ENCODE measurements at regions not wholly inside any gene's neighbourhood (a gene's known extent, or its start where the extent isn't known, plus 50 kb on each side); places are given as distances from the start of the nearest gene placed in this dataset.
A peak's percentile ranks its signal among the peaks of the same experiment; 100 is the strongest.
"Not testable (repeated sequence)": the region's sequence is repeated elsewhere in the genome, so short reads cannot be mapped to it uniquely, and the experiment has no call there.

GRCh38 chr4:118447397-118447796 lies 94.6 kb upstream of the PRSS12 start:
- H3K4me1 ChIP-seq; H3K36me3 ChIP-seq; intact Hi-C loops (cut with DNase I); ATAC-seq; DNase-seq; H3K27me3 ChIP-seq; H3K27ac ChIP-seq; H3K4me3 ChIP-seq; H3K9me3 ChIP-seq: not testable (repeated sequence)

GRCh38 chr4:118454857-118455256 lies 102.1 kb upstream of the PRSS12 start:
- H3K4me1 ChIP-seq; H3K9me3 ChIP-seq; intact Hi-C loops (cut with DNase I); DNase-seq; H3K27ac ChIP-seq; H3K36me3 ChIP-seq; H3K27me3 ChIP-seq; H3K4me3 ChIP-seq: not testable (repeated sequence)
- ATAC-seq, result peak; percentile 71

DNA sequence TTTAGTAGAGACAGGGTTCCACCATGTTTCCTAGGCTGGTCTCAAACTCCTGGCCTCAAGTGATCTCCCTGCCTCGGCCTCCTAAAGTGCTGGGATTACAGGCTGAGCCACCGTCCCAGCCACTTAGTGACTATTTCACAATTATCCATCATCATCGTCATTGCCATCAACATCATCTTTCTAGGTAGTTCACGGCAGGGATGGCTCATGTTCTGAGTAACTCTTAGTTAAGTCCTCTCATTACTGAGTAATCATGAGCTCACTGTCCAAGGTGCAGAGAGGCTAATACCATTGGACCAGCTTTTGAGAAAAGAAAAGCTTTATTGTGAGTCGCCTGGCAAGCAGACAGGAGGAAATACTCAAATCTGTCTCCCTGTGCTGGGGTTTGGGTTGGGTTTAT lies 108.6 kb upstream of the PRSS12 start:
- H3K27me3 ChIP-seq; H3K36me3 ChIP-seq; H3K27ac ChIP-seq; DNase-seq; ATAC-seq; H3K4me1 ChIP-seq; H3K4me3 ChIP-seq; intact Hi-C loops (cut with DNase I); H3K9me3 ChIP-seq: not testable (repeated sequence)

GRCh38 chr4:118465831-118466230 lies 113.0 kb upstream of the PRSS12 start:
- intact Hi-C loops (cut with DNase I); ATAC-seq; H3K4me3 ChIP-seq; H3K36me3 ChIP-seq; DNase-seq; H3K27ac ChIP-seq; H3K27me3 ChIP-seq; H3K9me3 ChIP-seq; H3K4me1 ChIP-seq: not testable (repeated sequence)

GRCh38 chr4:118474001-118474626 lies 121.3 kb upstream of the PRSS12 start:
- H3K27me3 ChIP-seq; H3K4me3 ChIP-seq; H3K4me1 ChIP-seq; DNase-seq; H3K9me3 ChIP-seq; H3K27ac ChIP-seq; H3K36me3 ChIP-seq; ATAC-seq; intact Hi-C loops (cut with DNase I): not testable (repeated sequence)

- intact Hi-C loops (cut with DNase I); H3K36me3 ChIP-seq; H3K27ac ChIP-seq; H3K27me3 ChIP-seq; H3K4me3 ChIP-seq; ATAC-seq; H3K4me1 ChIP-seq; H3K9me3 ChIP-seq; DNase-seq: not testable (repeated sequence)
Observed at GRCh38 chr4:118474771-118475170, 122.0 kb upstream of the PRSS12 start.

DNA sequence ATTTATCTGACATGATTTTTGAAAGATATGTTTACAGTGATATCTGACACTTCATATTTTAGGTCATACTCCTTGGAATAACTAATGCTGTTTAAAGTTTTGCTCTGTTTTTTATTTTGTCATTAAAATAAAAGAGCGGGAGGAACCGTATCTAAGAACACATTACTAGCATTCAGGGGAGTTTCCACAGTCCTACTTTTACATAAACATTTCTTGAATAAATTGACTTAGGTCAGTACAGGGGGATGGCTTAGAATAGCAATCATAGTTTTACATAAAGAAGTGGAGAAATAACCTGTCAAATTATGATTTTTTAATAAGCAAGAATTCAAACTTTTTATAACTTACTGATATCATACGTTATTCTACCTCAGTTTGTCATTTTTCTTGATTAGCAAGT lies 123.1 kb upstream of the PRSS12 start:
- DNase-seq; H3K4me3 ChIP-seq; ATAC-seq; H3K27ac ChIP-seq; H3K27me3 ChIP-seq; intact Hi-C loops (cut with DNase I); H3K4me1 ChIP-seq; H3K9me3 ChIP-seq; H3K36me3 ChIP-seq: not testable (repeated sequence)

DNA sequence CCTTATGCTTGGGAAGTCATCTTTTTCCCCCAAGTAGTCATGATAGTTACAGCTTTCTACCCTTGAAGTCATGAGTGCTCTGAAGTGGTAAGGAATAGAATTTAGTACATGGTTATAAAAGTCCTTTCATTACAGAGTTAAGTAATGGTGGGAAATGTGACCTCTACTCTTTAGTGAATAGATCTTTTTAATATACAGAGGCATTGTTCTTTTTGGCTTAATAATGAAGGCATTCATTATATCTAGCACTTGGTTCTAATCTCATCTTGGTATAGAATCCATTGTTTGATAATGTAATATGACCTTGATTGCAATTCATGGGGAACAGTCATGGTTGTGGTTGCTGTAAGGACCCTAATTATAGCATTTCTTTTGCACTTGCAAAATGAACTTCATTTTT lies 125.0 kb upstream of the PRSS12 start:
- H3K27ac ChIP-seq; H3K4me1 ChIP-seq; H3K9me3 ChIP-seq; ATAC-seq; H3K4me3 ChIP-seq; intact Hi-C loops (cut with DNase I); DNase-seq; H3K27me3 ChIP-seq; H3K36me3 ChIP-seq: not testable (repeated sequence)

DNA sequence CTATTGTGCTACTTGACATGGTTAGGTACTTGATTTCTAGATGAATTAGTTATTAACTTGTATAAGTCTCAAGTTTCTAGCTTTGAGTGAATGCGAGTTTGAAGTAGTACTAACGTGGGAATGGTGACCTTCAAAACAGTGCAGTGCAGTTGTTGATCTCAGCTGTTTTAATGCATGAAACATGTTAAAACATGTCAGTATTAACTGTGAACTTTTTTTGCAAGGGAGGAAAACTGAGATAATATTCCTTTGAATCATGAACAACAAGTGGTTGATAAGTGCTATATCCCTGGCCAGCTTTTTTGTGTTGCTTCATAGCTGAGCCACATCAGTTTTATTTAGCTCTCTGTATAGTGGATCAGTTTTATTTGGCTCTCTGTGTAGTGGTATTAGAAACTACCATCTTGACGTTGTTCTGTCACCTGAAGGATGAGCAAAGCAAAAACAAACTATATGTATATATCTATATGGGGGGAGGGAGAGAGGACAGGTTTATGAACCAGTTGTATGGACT lies 133.1 kb upstream of the PRSS12 start:
- intact Hi-C loops (cut with DNase I); H3K27me3 ChIP-seq; ATAC-seq; H3K27ac ChIP-seq; H3K36me3 ChIP-seq; DNase-seq; H3K4me1 ChIP-seq; H3K4me3 ChIP-seq; H3K9me3 ChIP-seq: not testable (repeated sequence)

DNA sequence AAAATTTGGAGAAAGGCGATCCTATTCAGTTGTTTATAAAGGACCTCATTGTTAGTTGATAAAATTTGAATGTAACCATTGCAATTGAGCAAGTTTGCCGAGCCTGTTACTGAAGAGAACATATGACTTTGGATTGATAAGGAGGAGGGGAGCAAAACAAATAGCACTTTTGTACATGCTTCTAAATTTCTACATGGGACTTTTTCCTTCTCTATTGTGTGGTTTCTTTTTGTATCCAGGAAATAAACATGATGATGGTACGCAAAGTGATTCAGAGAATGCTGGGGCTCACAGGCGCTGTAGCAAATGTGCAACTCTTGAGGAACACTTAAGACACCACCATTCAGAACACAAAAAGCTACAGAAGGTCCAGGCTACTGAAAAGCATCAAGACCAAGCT lies 140.2 kb upstream of the PRSS12 start:
- intact Hi-C loops (cut with DNase I); ATAC-seq; DNase-seq: not testable (repeated sequence)

GRCh38 chr4:118494437-118494836 lies 141.6 kb upstream of the PRSS12 start:
- intact Hi-C loops (cut with DNase I); H3K27ac ChIP-seq; H3K4me3 ChIP-seq; DNase-seq; H3K9me3 ChIP-seq; H3K36me3 ChIP-seq; ATAC-seq; H3K4me1 ChIP-seq; H3K27me3 ChIP-seq: not testable (repeated sequence)

More for the DNA sequence above, 140.2 kb upstream of the PRSS12 start:
- not testable (repeated sequence) for H3K36me3 ChIP-seq, H3K9me3 ChIP-seq, H3K4me1 ChIP-seq, H3K27ac ChIP-seq, H3K4me3 ChIP-seq, H3K27me3 ChIP-seq

DNA sequence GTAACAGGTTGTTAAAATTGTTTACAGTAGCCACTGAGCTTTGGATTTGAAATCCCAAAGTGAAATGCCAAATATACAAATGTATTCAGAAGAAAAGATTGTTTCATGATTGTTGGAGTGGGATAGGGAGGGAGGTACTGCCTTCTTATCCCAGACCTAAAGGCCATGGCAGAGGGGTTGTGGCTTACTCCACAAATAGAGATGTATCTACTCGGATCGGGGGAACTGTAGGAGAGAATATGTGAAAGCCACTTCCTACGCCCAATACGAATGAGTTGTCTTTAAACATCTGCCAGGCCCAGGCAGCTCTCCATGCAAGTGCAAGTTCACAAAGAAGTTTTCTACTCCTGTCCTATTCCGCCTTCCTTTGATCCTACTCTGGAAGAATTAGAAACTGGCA lies 150.2 kb upstream of the PRSS12 start:
- H3K9me3 ChIP-seq; ATAC-seq; H3K4me3 ChIP-seq; H3K4me1 ChIP-seq; intact Hi-C loops (cut with DNase I); H3K36me3 ChIP-seq; H3K27ac ChIP-seq; DNase-seq; H3K27me3 ChIP-seq: not testable (repeated sequence)

DNA sequence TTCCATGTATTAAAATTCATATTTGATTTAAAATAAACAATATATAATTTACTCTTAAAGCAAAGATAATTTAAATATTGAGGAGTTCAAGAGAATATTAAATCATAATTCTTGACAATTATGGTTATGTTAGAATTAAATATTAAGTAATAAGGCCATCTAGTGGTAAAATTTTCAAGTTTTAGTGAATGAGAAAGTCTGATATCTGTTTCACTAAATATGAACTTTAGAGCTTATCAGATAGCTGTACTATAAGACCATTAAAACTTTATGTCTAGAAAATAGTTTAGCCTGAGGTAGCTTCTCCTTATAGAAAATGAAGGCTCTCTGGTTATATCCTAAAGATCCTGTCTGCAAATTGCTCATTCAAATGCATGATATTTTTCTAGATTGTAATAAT lies 152.1 kb upstream of the PRSS12 start:
- H3K27me3 ChIP-seq; H3K4me1 ChIP-seq; H3K27ac ChIP-seq; intact Hi-C loops (cut with DNase I); H3K36me3 ChIP-seq; ATAC-seq; DNase-seq; H3K4me3 ChIP-seq; H3K9me3 ChIP-seq: not testable (repeated sequence)

GRCh38 chr4:118505491-118505890 lies 152.7 kb upstream of the PRSS12 start:
- H3K4me3 ChIP-seq; H3K27me3 ChIP-seq; H3K36me3 ChIP-seq; DNase-seq; H3K9me3 ChIP-seq; intact Hi-C loops (cut with DNase I); ATAC-seq; H3K27ac ChIP-seq; H3K4me1 ChIP-seq: not testable (repeated sequence)

GRCh38 chr4:118512870-118513269 lies 160.1 kb upstream of the PRSS12 start:
- DNase-seq; H3K36me3 ChIP-seq; H3K4me3 ChIP-seq; H3K27ac ChIP-seq; intact Hi-C loops (cut with DNase I); H3K4me1 ChIP-seq; H3K9me3 ChIP-seq; ATAC-seq; H3K27me3 ChIP-seq: not testable (repeated sequence)

Data from upper lobe of right lung (tissue), 1 donor.